ENCODE measurements at regions not wholly inside any gene's neighbourhood (a gene's known extent, or its start where the extent isn't known, plus 50 kb on each side); places are given as distances from the start of the nearest gene placed in this dataset.

DNA sequence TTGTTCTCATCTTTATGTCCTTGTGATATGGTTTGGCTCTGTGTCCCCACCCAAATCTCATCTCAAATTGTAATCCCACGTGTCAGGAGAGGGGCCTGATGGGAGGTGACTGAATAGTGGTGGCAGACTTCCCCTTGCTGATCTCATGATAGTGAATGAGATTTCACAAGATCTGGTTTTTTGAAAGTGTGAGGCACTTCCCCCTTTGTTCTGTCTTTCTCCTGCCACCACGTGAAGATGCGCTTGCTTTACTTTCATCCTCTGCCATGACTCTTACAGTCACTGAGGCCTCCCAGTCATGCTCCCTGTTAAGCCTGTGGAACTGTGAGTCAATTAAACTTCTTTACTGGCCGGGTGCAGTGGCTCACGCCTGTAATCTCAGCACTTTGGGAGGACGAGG, 161.0 kb downstream of the HERPUD2 start:
- ATAC-seq (no peak), DNase-seq (no peak)

DNA sequence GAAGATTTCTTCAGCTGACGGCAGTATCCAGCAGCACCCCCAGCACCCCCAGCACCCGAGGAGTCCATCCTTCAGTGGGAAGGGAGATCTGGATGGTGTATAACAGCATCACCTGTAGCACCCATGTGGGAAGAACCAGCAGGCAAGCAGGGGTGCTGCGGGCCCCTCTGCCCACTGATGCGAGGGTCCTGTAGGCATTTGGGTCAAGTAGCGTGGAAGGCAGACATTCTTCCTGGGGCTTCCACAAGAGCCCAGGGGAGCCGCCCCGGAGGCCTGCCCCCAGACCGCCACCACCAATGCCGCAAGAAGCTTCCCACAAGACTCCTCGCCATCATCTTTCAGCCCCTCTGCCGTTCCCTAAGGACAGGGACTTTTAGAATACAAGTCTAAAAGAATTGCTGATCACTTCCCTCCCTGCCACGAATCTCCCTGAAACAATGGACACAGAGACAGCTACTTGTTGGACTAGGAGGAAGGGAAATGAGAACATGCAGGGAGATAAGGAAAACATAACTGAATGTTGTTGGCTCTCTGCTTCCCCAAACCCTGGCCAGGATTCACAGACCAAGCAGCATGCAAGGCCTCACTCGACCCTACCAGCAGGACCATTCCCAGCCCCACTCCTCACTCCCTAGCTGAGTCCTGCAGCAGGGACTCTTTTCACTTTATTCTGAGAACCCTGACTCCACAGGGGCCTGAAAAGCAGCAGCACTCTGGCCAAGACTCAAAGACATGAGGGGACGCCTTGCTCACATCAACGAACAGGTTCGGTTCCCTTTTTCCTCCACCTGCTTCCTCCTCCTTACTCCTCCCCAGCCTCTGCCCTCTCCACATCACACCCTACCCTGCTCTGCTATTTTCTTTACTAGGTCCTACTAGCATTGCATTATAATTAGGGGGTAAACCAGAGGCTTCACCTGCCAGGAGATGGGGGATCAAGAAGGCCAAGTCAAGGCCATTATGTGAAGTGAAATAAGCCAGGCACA, 164.5 kb downstream of the HERPUD2 start:
- DNase-seq, result no peak
- ATAC-seq, result no peak

DNA sequence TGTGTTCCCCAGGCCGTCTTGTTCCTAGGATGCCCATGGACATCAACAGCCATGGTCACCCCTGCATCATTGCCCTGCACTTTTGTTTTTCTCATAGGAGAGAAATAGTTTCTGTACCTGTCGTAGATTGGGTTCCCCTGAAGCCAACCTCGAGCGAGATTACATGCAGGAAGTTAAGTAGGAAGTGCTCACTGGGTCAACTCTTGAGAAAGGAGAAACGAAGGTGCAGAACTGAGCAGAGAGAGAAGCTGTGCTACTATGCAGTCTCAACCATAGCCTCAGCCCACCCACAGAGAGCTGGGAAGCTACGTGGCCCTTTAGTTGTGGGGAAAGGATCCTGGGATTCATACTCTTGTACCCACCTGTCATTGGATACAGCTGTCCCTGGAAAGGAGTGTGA, 165.2 kb downstream of the HERPUD2 start:
- no peak for ATAC-seq
- DNase-seq, result no peak

DNA sequence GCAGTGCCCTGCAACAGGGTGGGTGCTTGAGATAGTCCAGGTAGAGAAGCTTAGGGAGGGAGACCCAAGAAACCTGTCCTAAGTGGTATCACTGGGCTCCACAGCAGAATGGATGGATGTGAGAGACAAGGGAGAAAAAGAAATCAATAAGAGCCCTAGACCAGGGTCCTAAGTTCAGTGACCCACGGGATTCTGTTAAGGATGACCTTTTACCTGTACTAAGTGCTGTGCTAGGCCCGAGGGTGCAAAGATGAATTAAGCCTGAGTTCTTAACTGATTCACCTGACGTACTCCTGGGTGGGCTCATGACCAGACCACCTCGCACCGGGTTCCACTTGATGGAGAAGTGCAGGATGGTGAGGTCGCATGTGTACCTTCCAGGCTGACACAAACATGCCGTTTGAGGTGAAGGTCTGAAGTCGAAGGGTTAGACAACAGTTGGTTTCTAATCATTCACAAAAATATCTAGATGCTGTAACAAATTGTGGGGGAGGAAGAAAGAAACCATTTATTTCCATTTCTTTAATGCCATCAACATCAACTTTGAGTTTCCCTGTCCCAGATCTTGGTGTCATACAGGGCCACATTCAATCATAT, 166.5 kb downstream of the HERPUD2 start:
- DNase-seq (no peak), ATAC-seq (no peak)

DNA sequence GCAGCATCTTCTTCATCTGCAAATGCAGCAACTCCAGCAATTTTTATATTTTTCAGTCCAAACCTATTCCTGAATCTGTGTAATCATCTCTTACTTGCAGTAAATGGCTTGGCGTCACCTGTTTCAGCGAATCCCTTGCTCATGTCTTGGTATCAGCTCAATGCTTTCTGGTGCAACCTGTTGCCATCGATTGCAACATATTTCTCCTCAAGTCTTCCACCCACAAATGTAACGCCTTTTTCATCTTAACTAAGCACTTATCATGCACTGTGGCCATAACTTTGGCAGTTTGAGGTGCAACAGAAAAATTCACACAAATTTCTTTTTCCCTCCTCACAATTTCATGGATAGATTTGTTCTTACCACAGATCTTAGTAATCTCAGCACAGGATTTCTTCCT, 168.3 kb downstream of the HERPUD2 start:
- ATAC-seq, result no peak
- DNase-seq, result no peak

DNA sequence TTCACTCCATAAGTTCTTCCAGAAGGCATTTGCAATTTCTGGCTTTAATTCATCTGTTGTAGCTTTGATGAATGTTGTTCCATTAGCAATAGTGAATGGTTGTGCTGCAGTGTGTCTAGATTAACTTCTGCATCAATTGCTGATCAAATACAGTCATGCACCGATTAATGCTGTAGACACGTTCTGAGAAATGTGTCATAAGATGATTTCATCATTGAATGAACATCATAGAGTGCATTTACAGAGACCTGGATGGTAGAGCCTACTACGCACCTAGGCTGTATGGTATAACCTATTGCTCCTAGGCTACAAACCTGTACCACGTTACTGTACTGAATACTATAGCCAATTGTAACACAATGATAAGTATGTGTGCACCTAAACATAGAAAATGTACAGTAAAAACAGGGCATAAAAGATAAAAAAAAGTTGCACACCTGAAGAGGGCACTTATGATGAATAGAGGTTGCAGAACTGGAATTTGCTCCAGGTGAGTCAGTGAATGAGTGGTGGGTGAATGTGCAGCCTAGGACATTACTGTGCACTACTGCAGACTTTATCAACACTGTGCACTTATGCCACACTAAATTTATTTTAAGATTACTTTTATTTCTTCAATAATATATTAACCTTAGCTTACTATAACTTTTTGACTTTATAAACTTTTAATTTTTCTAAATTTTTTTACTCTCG, 170.7 kb downstream of the HERPUD2 start:
- ATAC-seq (no peak), DNase-seq (no peak)

DNA sequence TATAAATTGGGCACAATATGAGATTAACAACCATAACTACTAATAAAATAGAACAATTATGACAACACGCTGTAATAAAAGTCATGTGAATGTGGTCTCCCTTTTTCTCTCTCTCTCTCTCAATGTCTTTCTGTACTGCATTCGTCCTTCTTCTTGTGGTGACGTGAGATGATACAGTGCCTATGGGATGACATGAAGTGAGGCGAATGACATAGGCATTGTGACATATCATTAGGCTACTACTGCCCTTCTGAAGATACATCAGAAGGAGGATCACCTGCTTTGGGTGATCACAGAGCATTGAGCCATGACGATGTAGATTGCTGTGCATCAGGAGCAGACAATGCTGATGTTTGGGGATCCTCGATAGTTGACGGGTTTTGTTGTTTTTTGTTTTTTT, 171.6 kb downstream of the HERPUD2 start:
- ATAC-seq (no peak), DNase-seq (no peak)

DNA sequence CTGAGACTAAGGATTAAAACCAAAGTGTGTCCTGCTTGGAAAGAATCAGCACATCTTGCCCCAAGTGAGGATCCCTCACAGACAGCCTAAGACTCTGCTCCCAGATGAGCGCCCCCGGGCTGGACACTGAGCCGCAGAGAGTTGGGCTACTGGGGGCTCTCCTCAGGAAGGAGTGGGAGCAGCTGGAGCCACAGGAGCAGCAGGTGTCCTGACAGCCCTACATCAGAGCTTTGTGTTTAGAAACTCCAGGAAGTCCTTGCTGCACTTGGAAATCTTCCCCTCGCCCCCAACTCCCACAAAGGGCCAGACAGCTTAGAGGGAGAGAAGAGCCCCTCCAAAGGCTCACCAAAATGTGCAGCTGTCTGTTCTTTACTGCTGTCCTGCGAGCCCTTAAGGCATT, 172.2 kb downstream of the HERPUD2 start:
- ATAC-seq, result no peak
- DNase-seq, result no peak

DNA sequence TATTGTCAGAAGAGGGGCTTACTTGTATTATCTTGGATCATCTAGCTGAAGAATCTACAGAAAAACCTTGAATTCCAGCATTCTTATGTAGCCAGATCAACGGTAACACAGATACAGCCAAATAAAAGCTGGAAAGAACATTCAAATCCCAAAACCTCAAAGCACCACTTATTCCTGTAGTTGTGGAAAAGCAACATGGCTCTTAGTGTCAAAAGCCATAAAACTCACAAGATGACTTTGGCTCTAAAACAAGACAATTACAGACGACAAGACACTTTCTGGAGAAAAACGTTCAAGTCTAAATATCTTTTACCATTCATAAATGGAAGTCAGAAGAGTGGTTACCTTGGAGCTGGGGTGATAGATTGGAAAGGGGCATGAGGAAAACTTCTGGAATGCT, 173.0 kb downstream of the HERPUD2 start:
- ATAC-seq, result no peak
- DNase-seq, result no peak

DNA sequence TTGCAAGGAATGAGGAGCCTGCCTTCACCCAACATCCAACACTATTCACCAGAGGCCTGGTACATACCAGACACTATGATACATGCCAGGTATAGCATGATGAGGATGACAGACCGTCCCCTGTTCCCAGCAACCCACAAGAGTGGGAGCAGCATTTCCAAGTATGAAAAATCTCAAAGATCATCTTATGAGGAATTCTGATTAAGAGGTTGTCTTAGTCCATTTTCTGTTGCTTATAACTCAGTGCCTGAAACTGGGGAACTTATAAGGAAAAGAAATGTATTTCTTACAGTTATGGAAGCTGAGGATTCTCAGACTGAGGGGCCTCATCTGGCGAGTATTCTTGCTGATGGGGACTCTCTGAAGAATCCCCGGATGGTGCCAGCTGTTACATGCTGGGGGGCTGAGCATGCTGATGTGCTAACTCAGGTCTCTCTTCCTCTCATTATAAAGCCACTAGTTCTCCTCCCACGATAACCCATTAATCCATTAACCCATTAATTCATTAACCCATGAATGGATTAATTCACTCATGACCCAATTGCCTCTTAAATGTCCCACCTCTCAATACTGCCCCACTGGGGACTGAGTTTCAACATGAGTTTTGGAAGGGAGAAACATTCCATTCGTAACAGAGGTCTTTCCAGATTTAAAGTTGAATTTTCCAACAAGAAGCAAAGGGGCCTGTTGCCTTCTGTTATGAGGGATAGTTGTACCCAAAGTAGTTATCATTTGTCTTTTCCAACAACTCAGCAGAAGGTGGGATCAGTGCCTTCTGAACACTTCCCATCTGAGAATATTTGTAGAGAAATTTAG, 173.9 kb downstream of the HERPUD2 start:
- DNase-seq, result no peak
- no peak for ATAC-seq

DNA sequence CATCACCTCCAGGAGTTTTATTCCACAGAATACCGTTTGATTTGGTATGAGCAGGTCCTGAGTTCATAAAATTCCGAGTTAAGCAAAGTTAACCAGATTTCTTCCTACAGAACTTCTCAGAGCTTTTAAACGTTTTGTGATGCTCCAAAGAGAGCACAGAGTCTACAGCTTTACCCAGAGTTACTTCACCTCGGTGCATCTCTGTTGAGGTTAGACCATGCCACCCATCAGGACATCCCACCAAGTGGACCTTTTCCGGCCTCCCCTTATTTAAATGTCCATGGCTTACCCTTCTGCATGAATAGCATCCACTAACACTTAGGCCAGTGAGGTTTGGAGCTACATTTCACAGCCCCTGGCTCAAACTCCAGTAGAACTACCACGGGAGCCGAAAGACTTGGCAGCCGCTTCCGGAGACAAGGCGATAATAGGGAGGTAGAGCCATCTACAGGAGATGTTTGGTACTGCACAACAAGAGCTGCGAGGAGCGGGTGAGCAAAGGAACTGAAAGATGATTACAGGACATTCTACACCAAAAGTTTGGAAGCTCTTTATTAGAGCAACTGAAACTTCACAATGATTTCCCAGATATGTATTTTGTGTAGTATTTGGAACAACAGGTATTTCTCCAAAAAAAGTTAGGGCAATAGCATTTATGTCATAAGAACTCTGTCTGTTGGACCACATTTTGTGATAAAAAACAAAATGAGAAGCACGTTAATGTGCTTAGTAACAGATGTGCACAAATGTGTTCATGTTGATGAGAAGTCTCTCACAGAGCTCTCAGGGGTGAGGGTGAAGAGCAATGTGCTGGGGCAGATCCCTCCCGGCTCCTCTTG, 174.7 kb downstream of the HERPUD2 start:
- ATAC-seq (peak; percentile 79), DNase-seq (peak; percentile 59)

DNA sequence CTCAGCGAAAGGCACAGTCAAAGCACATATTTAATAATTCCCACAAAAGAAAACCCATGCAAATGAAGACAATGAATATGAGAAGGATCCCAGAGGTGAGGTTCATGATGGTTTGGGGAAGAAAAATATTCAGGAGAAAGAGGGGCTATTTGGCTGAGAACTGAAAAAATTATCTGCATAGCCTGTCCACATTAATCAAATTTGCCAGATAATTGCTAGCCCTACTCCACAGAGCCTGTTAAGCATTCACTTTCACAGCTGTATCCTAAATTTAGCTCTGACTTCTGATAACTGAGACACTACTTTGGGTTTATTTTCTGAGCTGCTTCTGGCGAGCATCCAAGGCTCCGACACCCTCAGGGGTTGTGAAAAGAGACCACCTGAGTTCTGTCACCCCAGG, 176.2 kb downstream of the HERPUD2 start:
- ATAC-seq (no peak), DNase-seq (no peak)

DNA sequence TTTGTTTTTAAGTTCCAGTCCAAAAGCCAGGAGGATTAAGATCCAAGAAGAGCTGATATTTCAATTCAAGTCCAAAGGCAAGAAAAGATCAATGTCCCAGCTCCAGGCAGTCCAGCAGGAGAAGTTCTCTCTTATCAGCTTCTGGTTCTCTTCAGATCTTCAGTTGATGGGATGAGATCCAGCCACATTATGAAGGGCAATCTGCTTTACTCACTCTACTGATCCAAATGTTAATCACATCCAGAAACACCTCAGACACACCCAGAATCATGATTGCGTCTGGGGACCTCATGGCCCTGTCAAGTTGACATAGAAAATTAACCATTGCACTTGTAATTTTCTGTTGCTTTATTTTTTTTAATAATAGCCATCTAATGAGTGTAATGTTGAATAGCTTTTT, 178.4 kb downstream of the HERPUD2 start:
- no peak for ATAC-seq
- no peak for DNase-seq

DNA sequence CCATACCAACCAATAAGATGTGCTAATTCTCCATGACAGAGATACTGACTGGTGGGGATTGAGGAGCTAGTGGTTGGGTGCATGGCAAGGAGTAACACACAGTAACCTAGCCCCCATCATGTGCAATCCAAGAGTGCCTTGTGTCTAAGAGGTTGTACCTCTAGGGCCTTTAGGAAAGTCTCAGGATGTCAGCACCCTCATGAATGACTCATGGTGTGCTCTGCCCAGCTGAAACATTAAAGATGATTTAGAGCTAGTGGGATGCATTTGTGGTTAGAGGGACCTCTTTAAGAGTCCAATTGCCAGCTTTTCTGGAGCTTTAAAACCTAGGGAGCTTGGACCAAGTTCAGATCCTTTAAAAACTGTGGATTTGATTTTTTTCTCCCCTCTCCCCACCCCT, 181.1 kb downstream of the HERPUD2 start:
- ATAC-seq (no peak), DNase-seq (no peak)

DNA sequence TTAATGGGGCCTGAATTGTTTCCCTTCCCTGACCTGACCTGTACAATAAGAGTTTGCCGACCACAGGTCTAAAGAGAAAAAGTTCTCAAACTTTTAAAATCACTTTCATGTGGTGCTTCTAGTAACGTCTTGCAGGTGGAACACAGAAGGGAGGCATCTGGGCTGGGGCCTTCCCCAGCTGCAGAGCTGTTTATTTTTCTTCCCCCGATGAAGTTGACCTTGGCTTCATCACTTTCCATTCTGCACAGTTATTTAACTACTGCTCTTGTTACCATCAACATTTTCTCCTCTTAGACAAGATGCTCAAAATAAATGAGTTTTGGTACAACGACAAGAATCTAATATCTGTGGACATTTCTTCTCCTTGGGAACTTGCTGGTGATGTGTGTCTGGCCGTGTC, 181.7 kb downstream of the HERPUD2 start:
- ATAC-seq (no peak), DNase-seq (no peak)

DNA sequence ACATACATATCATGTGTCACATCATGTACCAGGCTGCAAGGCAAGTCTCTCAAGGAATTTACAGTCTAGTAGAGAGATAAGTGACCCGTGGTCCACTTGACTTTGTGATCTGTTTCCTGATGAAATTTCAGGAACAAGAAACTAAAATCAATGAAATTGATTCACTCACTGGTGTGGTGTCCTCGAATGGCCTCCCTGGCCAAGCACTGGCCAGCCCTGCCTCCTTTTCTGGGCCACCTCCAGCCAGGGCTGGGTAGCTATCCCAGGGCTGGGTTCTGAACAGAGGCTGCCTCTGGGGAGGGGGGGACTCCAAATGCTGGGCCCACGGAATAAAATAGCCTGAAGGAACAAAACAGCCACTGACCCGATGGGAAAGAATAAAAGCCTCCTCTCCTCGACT, 182.2 kb downstream of the HERPUD2 start:
- DNase-seq (no peak), ATAC-seq (no peak)

DNA sequence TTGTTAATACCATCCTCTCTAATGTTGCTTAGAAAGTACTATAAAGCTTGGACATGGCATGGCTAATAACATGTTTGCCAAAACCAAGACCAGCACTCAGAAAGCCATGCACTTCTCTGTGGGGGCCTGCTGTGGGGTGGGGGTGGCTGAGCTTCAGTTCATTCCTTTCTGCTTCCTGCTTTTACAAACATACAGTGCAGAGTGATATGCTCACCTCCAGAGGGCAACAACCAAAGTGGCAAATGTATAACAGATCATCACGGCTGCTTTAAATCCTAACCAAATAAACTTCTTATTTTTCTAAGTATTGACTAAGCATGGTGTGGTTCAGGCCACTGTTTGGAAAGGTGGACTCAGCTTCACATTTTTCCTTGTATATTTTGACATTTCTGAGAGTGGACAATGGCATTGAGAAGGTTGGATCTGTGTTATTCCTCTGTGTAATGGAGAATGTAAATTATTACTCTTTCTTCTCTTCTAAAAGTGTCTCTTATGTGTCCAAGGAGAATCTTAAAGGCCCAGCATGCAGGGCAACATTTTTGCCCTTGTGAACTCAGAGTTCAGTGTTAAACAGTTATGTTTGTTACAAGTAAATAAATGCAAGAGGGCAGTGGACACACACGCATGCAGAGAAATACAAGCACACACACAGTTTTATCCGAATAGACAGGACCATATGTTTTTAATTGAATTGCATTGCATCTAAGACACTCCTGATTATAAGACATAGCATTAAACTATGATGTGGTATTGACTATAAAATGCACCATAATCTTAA, 186.1 kb downstream of the HERPUD2 start:
- DNase-seq (no peak), ATAC-seq (no peak)

DNA sequence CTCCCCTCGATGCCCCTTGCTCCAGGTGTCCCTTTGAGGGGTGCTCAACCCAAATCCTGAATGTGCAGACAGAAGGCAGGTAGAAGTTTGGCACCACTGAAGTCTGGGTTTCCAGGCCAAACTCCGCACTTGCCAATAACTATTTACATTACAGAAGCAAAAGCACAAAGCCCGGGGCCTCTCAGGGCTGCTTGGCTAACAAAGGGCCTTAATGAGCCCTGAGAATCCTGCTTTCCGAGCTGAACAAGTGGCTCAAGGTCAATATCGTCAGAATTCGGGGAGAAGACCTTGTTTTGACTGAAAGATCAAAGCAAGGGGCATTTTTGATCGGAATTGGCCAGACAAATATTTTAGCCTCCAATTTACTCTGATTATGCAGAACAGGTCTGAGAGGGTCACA, 189.9 kb downstream of the HERPUD2 start:
- ATAC-seq (no peak), DNase-seq (no peak)

DNA sequence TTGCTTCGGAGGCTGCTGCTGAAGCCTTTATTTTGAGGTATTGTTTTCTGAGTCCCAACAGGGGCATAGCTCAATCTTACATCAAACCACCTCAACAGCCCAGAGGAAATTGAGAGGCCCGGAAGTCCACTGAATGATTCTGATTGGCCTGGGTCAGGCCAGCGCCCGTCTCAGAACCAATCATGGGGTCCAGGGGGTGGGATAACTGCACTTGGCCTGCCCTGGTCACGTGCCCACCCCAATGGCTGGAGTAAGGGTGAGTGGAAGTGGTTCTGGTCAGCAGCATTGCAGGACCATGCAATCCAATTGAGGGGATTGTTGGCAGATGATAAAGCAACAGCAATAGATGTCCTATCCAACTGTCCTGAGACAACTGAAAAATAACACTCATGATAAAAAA, 190.6 kb downstream of the HERPUD2 start:
- DNase-seq (no peak), ATAC-seq (no peak)

DNA sequence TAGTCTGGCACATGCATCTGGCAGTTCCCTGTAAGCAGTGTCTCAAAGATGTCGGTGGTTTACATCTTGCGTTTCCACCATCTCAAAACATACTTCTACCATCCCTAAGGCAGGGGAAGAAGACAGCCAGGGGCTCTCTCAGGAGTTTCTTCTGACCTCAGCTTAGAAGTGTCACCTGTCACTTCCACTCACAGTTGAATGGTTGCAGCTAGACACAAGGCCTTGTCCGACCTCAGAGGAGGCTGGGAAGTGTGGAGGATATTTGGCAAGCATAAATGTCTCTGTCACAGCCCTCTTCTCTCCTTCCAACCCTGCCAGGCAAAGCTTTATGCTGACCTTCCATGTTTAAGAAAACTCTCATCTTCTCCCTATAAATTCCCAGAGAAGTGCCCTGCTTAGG, 193.3 kb downstream of the HERPUD2 start:
- no peak for ATAC-seq
- no peak for DNase-seq

DNA sequence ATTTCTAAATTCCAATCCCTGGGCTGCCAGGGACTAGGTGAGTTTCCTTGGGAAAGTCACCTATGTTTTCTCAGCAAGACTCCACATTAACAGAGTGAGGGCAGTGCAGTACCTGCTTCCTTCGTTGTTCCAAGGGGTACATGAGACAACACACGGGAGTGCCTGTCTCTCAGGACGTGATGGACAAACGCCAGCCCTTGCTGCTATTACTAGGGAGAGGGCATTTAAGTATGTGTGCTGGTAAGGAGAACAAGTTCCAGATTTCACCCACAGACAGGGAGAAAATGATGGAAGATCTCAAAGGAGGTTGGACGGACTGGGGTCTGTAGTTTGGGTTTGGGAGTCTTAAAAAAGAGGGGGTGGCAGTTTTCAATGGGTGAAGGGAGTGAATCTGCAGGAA, 195.7 kb downstream of the HERPUD2 start:
- DNase-seq, result no peak
- ATAC-seq, result no peak
